ENCODE measurements at regions not wholly inside any gene's neighbourhood (a gene's known extent, or its start where the extent isn't known, plus 50 kb on each side); places are given as distances from the start of the nearest gene placed in this dataset.
"Not testable (repeated sequence)": the region's sequence is repeated elsewhere in the genome, so short reads cannot be mapped to it uniquely, and the experiment has no call there.

DNA sequence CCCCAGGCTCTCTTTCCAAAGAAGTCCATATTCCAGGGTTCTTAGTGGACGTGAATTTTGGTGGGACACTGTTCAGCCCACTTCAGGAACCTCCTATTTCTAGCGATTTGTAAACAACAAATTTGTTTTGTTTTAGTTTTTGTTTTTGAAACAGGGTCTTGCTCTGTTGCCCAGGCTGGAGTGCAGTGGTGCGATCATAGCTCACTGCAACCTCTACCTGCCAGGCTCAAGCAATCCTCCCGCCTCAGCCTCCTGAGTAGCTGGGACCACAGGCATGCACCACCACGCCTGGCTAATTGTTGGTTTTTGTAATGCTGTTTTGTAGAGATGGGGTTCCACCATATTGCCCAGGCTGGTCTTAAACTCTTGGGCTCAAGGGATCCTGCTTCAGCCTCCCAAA, 56.7 kb downstream of the ARHGEF18 start:
- DNase-seq (ENCODE audit: extremely low read depth in 1 of 4, low spot score in 3 of 4); H3K4me2 ChIP-seq (ENCODE audit: insufficient read depth, low read length); H3K4me3 ChIP-seq; H3K36me3 ChIP-seq (ENCODE audit: control insufficient read depth, insufficient read depth, low read length); POLR2A ChIA-PET; H3K27ac ChIP-seq (ENCODE audit: extremely low read depth, low read depth, low read length); FAIRE-seq; in situ Hi-C loops (cut with MboI); H3K9ac ChIP-seq (ENCODE audit: insufficient read depth in 1 of 2, low read depth in 2 of 2, low read length in 2 of 2); H2AFZ ChIP-seq (ENCODE audit: low read depth, low read length); intact Hi-C loops (cut with micrococcal nuclease); ATAC-seq; H4K20me1 ChIP-seq (replicated peaks; ENCODE audit: control insufficient read depth, insufficient read depth, low read length); BruUV-seq (replicated peaks); H3K9me3 ChIP-seq (replicated peaks; ENCODE audit: control insufficient read depth, insufficient read depth, low read depth, low read length); CTCF ChIA-PET (ENCODE audit: low intra/inter-chr PET ratio); H3K4me1 ChIP-seq (replicated peaks in 1 of 2; ENCODE audit: control insufficient read depth in 2 of 2, insufficient read depth in 2 of 2, low read length in 2 of 2); H3K27me3 ChIP-seq (ENCODE audit: control insufficient read depth in 2 of 2, insufficient read depth in 2 of 2, low read length in 2 of 2); H3K9me1 ChIP-seq (ENCODE audit: control insufficient read depth, insufficient read depth, low read length): not testable (repeated sequence)
- TF ChIP-seq ZNF121 (CRISPR knock-in tag; conservative IDR thresholded peaks at IDR 0.05), result peak; percentile 76; the same call in 1 of the 2 replicates
- 85% methylated on average over 5 of the region's 5 CpGs for WGBS (ENCODE audit: insufficient coverage, low coverage, missing lambda C conversion rate)
- peaks cover 12% of the 10 kb centered on the region; the same call in 2 of the 3 replicates for H3K79me2 ChIP-seq (ENCODE audit: control insufficient read depth, insufficient read depth, low read length)

DNA sequence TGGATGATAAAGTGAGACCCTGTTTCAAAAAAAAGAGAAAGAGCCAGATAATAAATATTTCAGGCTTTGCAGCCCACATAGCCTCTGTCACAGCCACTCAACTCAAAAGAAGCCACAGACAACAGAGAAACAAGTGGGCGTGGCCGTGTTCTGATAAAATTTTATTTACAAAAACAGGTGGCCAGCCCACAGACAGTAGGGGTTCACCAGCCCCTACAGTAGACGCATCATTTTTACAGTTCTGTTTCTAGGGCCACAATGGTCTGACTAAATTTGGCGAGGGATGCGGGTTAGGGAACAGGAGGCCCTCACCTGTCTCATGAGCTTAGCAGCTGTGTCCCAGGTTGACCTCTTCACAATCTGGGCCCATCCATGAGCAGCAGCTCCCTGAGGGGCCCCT, 59.5 kb downstream of the ARHGEF18 start:
- Histone ChIP-seq H3K4me1 (replicated peaks in 1 of 2; ENCODE audit: control insufficient read depth in 2 of 2, insufficient read depth in 2 of 2, low read length in 2 of 2) (peaks cover 7 to 9% of the 10 kb centered on the region in 2 experiments; a peak in 4 of 5 replicates), H3K27ac (ENCODE audit: extremely low read depth, low read depth, low read length) (no peak overlapping the region), H3K4me3 (no peak overlapping the region), H3K36me3 (ENCODE audit: control insufficient read depth, insufficient read depth, low read length) (peaks cover 2% of the 10 kb centered on the region; the same call in 1 of the 3 replicates), H3K79me2 (ENCODE audit: control insufficient read depth, insufficient read depth, low read length) (peaks cover 10% of the 10 kb centered on the region; the same call in 2 of the 3 replicates), H2AFZ (ENCODE audit: low read depth, low read length) (no peak overlapping the region), H4K20me1 (replicated peaks; ENCODE audit: control insufficient read depth, insufficient read depth, low read length) (no peaks in the 10 kb centered on the region), H3K9me3 (replicated peaks; ENCODE audit: control insufficient read depth, insufficient read depth, low read depth, low read length) (no peaks in the 10 kb centered on the region), H3K4me2 (ENCODE audit: insufficient read depth, low read length) (no peak overlapping the region), H3K27me3 (ENCODE audit: control insufficient read depth in 2 of 2, insufficient read depth in 2 of 2, low read length in 2 of 2) (no peaks in the 10 kb centered on the region), H3K9ac (ENCODE audit: insufficient read depth in 1 of 2, low read depth in 2 of 2, low read length in 2 of 2) (no peak overlapping the region), H3K9me1 (ENCODE audit: control insufficient read depth, insufficient read depth, low read length) (no peaks in the 10 kb centered on the region)
- WGBS (ENCODE audit: insufficient coverage, low coverage, missing lambda C conversion rate), result 57% methylated on average over 5 of the region's 5 CpGs
- DNase-seq (ENCODE audit: extremely low read depth in 1 of 4, low spot score in 3 of 4), result peak in 1 of 4 experiments; percentile 21
- in situ Hi-C loops (cut with MboI) (no loop called here), intact Hi-C loops (cut with micrococcal nuclease) (no loop called here)
- BruUV-seq (replicated peaks), result no TSS peak
- peak; percentile 35 for FAIRE-seq
- CTCF ChIA-PET (ENCODE audit: low intra/inter-chr PET ratio), result no interaction called here
- peak; percentile 28; the same call in 1 of the 3 replicates for ATAC-seq
- POLR2A ChIA-PET, result interaction anchor here (0.7 to 1.1 kb wide), 4 partner anchors 10 to 519 kb away, joined by 3 to 4 read pairs (median 3); no protein-coding TSS in a partner anchor
- TF ChIP-seq PPARD (CRISPR knock-in tag; IDR thresholded peaks at IDR 0.05) (no peak), CSDE1 (IDR thresholded peaks at IDR 0.05) (no peak)
- TF ChIP-seq, protein P1, sequence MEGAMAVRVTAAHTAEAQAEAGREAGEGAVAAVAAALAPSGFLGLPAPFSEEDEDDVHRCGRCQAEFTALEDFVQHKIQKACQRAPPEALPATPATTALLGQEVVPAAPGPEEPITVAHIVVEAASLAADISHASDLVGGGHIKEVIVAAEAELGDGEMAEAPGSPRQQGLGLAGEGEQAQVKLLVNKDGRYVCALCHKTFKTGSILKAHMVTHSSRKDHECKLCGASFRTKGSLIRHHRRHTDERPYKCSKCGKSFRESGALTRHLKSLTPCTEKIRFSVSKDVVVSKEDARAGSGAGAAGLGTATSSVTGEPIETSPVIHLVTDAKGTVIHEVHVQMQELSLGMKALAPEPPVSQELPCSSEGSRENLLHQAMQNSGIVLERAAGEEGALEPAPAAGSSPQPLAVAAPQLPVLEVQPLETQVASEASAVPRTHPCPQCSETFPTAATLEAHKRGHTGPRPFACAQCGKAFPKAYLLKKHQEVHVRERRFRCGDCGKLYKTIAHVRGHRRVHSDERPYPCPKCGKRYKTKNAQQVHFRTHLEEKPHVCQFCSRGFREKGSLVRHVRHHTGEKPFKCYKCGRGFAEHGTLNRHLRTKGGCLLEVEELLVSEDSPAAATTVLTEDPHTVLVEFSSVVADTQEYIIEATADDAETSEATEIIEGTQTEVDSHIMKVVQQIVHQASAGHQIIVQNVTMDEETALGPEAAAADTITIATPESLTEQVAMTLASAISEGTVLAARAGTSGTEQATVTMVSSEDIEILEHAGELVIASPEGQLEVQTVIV (CRISPR knock-in tag; IDR thresholded peaks at IDR 0.05; ENCODE audit: borderline replicate concordance), result no peak
